Glutamatergic neuron (in vitro differentiated cells): ENCODE measurements at regions not wholly inside any gene's neighbourhood (a gene's known extent, or its start where the extent isn't known, plus 50 kb on each side); places are given as distances from the start of the nearest gene placed in this dataset.

Experiments used
- DNase-seq: peaks from one replicate; pipeline ENCODE4 v3.0.0; 2022
- H3K27ac Mint-ChIP-seq: one replicate; pipeline ENCODE4 v1.8.0; 2020; ENCODE audit warnings: mild to moderate bottlenecking, mixed read lengths, inconsistent platforms; ENCODE audit not compliant: unreplicated experiment
- H3K27me3 Mint-ChIP-seq: one replicate; pipeline ENCODE4 v1.8.0; 2020; ENCODE audit warnings: mild to moderate bottlenecking, moderate library complexity, mixed read lengths, inconsistent platforms; ENCODE audit not compliant: unreplicated experiment
- H3K36me3 Mint-ChIP-seq: one replicate; pipeline ENCODE4 v1.8.0; 2020; ENCODE audit warnings: mild to moderate bottlenecking, mixed read lengths, inconsistent platforms; ENCODE audit not compliant: unreplicated experiment
- H3K4me1 Mint-ChIP-seq: one replicate; pipeline ENCODE4 v1.8.0; 2020; ENCODE audit warnings: mild to moderate bottlenecking, low read depth, mixed read lengths, inconsistent platforms; ENCODE audit not compliant: unreplicated experiment
- H3K4me3 Mint-ChIP-seq: one replicate; pipeline ENCODE4 v1.8.0; 2020; ENCODE audit warnings: mild to moderate bottlenecking, mixed read lengths, inconsistent platforms; ENCODE audit not compliant: unreplicated experiment
- H3K9me3 Mint-ChIP-seq: one replicate; pipeline ENCODE4 v1.8.0; 2020; ENCODE audit warnings: mild to moderate bottlenecking, moderate library complexity, mixed read lengths, inconsistent platforms; ENCODE audit not compliant: unreplicated experiment
- TF ChIP-seq, protein P1 (sequence below): fragments of 200-600 bp; sonication (generic); IDR thresholded peaks from one replicate; pipeline ENCODE4 v1.5.0; 2021; ENCODE audit not compliant: partially characterized antibody, unreplicated experiment

- H3K4me3 Mint-ChIP-seq: no peak overlapping the region
- H3K4me1 Mint-ChIP-seq: no peaks in the 10 kb centered on the region
- peaks cover 4% of the 10 kb centered on the region for H3K36me3 Mint-ChIP-seq
- no peak overlapping the region for H3K27ac Mint-ChIP-seq
- TF ChIP-seq, protein P1, sequence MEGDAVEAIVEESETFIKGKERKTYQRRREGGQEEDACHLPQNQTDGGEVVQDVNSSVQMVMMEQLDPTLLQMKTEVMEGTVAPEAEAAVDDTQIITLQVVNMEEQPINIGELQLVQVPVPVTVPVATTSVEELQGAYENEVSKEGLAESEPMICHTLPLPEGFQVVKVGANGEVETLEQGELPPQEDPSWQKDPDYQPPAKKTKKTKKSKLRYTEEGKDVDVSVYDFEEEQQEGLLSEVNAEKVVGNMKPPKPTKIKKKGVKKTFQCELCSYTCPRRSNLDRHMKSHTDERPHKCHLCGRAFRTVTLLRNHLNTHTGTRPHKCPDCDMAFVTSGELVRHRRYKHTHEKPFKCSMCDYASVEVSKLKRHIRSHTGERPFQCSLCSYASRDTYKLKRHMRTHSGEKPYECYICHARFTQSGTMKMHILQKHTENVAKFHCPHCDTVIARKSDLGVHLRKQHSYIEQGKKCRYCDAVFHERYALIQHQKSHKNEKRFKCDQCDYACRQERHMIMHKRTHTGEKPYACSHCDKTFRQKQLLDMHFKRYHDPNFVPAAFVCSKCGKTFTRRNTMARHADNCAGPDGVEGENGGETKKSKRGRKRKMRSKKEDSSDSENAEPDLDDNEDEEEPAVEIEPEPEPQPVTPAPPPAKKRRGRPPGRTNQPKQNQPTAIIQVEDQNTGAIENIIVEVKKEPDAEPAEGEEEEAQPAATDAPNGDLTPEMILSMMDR: no peak
- peaks cover 6% of the 10 kb centered on the region for H3K9me3 Mint-ChIP-seq
- no peak for DNase-seq
- H3K27me3 Mint-ChIP-seq: no peaks in the 10 kb centered on the region
Measured at GRCh38 chr12:126534942-126535341, 1469.7 kb downstream of the AACS start.

GRCh38 chr12:126535971-126536370, 1470.7 kb downstream of the AACS start:
- DNase-seq: no peak
- TF ChIP-seq, protein P1: no peak
- peaks cover 6% of the 10 kb centered on the region for H3K9me3 Mint-ChIP-seq
- no peak overlapping the region for H3K27ac Mint-ChIP-seq
- H3K4me3 Mint-ChIP-seq: no peak overlapping the region
- no peaks in the 10 kb centered on the region for H3K4me1 Mint-ChIP-seq
- no peaks in the 10 kb centered on the region for H3K27me3 Mint-ChIP-seq
- peaks cover 4% of the 10 kb centered on the region for H3K36me3 Mint-ChIP-seq

- Mint-ChIP-seq H3K27me3 (no peaks in the 10 kb centered on the region), H3K9me3 (peaks cover 8% of the 10 kb centered on the region), H3K36me3 (peaks cover 4% of the 10 kb centered on the region), H3K4me3 (no peak overlapping the region), H3K4me1 (no peaks in the 10 kb centered on the region), H3K27ac (no peak overlapping the region)
- TF ChIP-seq, protein P1: no peak
- no peak for DNase-seq
Measured at GRCh38 chr12:126537961-126538530, 1472.8 kb downstream of the AACS start.

DNA sequence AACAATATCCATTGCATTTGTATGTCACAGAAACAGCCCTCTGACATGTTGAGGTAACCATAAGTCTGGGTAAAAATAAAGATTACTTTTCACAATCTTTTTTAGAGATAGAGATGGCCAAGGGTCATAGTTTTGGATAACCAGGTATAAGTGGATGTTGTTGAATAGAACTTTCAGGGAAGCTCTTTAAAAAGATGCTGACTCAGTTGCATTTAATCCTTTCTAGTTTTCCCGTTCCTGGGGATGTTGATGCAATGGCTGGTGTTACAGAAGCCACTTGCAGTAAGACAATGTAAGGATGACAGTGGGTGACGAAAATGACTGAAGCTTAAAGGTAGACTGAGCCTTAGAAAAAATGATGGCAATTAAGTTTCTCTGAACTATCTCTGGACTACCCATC, 1473.7 kb downstream of the AACS start:
- peaks cover 8% of the 10 kb centered on the region for H3K9me3 Mint-ChIP-seq
- H3K4me3 Mint-ChIP-seq: no peak overlapping the region
- H3K36me3 Mint-ChIP-seq: peaks cover 3% of the 10 kb centered on the region
- H3K27ac Mint-ChIP-seq: no peak overlapping the region
- TF ChIP-seq, protein P1: no peak
- no peaks in the 10 kb centered on the region for H3K4me1 Mint-ChIP-seq
- no peak for DNase-seq
- H3K27me3 Mint-ChIP-seq: no peaks in the 10 kb centered on the region

DNA sequence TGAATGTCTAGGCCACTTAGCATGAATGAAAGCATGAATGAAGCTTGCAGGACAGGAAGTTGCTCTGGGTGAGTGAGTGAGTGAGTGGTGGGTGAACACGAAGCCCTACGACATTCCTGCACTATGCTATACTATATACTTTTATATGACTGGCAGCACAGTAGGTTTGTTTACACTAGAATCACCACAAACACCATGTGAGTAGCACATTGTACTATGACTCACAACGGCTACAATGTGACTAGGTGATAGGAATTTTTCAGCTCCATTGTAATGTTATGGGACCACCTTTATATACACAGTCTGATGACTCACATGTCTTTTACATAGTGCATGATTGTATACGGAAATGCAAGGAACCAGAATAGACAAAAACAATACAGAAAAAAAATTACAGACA, 1480.2 kb downstream of the AACS start:
- H3K27me3 Mint-ChIP-seq: no peaks in the 10 kb centered on the region

More for the DNA sequence above, 1480.2 kb downstream of the AACS start:
- H3K27ac Mint-ChIP-seq: no peak overlapping the region
- H3K4me1 Mint-ChIP-seq: no peaks in the 10 kb centered on the region
- H3K36me3 Mint-ChIP-seq: peaks cover 3% of the 10 kb centered on the region
- H3K9me3 Mint-ChIP-seq: peaks cover 8% of the 10 kb centered on the region
- TF ChIP-seq, protein P1: no peak
- no peak overlapping the region for H3K4me3 Mint-ChIP-seq
- DNase-seq: no peak
